ENCODE measurements at regions not wholly inside any gene's neighbourhood (a gene's known extent, or its start where the extent isn't known, plus 50 kb on each side); places are given as distances from the start of the nearest gene placed in this dataset.

- no peak for TF ChIP-seq CTCF (IDR thresholded peaks at IDR 0.05; ENCODE audit: insufficient read depth, low read length, poor library complexity, severe bottlenecking)
- TF ChIP-seq EZH2phosphoT487 (conservative IDR thresholded peaks at IDR 0.05; ENCODE audit: low read length), result no peak
Observed at GRCh38 chr12:58025431-58025830, 84.1 kb downstream of the ATP23 start.
